OCI-LY3 (cell line): ENCODE measurements at regions not wholly inside any gene's neighbourhood (a gene's known extent, or its start where the extent isn't known, plus 50 kb on each side); places are given as distances from the start of the nearest gene placed in this dataset.

ENCODE experiments used
- H2AFZ ChIP-seq: fragments of 200-600, 300-600 bp; shearing (Covaris generic); 2 replicates; pipeline ENCODE4 v1.6.0; 2014; ENCODE audit warnings: antibody characterized with exemption, low read depth, low read length
- H3K27ac ChIP-seq: fragments of 200-600, 300-600 bp; sonication (generic); 2 replicates; pipeline ENCODE4 v1.5.1; 2014; ENCODE audit warnings: mild to moderate bottlenecking, low read length, moderate library complexity, mixed read lengths
- H3K27me3 ChIP-seq: fragments of 200-600, 300-600 bp; sonication (generic); 2 replicates; pipeline ENCODE4 v1.6.1; 2014; ENCODE audit warnings: low read depth, low read length, mixed read lengths
- H3K36me3 ChIP-seq: fragments of 200-600, 300-600 bp; sonication (generic); replicated peaks from 2 replicates; pipeline ENCODE3; 2014; ENCODE audit warnings: low read depth, low read length, mixed read lengths
- H3K4me1 ChIP-seq: fragments of 300-600, 200-600 bp; sonication (generic); 2 replicates; pipeline ENCODE4 v1.6.1; 2014; ENCODE audit warnings: low read length, mixed read lengths
- H3K4me2 ChIP-seq: fragments of 200-600, 300-600 bp; sonication (generic); 2 replicates; pipeline ENCODE4 v1.6.1; 2014; ENCODE audit warnings: low read length, mixed read lengths
- H3K4me3 ChIP-seq: fragments of 300-600, 200-600 bp; sonication (generic); 2 replicates; pipeline ENCODE4 v1.5.1; 2014; ENCODE audit warnings: antibody characterized with exemption, mild to moderate bottlenecking, low read length, moderate library complexity
- H3K79me2 ChIP-seq: fragments of 300-600, 200-600 bp; shearing (Covaris generic); 2 replicates; pipeline ENCODE4 v1.6.1; 2014; ENCODE audit warnings: mild to moderate bottlenecking, low read length, mixed read lengths
- H3K9ac ChIP-seq: fragments of 300-600, 200-600 bp; shearing (Covaris generic); 2 replicates; pipeline ENCODE4 v1.6.0; 2014; ENCODE audit warnings: mild to moderate bottlenecking, low read length, moderate library complexity
- H3K9me3 ChIP-seq: fragments of 200-600, 300-600 bp; shearing (Covaris generic); 2 replicates; pipeline ENCODE4 v1.6.1; 2014; ENCODE audit warnings: low read length, mixed read lengths; ENCODE audit not compliant: insufficient read depth
- H4K20me1 ChIP-seq: fragments of 200-600, 300-600 bp; sonication (generic); 2 replicates; pipeline ENCODE4 v1.6.1; 2016; ENCODE audit warnings: low read length, mixed read lengths; ENCODE audit not compliant: insufficient read depth
- EZH2phosphoT487 ChIP-seq: fragments of 200-600 bp; shearing (Covaris generic); IDR thresholded peaks from 2 replicates; pipeline ENCODE4 v1.6.1; 2018; ENCODE audit warnings: antibody characterized with exemption, mixed run types, low read depth
- TF ChIP-seq, protein P1 (sequence below): fragments of 200-600, 300-600 bp; sonication (generic); IDR thresholded peaks from 2 replicates; pipeline ENCODE4 v1.5.1; 2014; ENCODE audit warnings: antibody characterized with exemption, low read length, low read depth

DNA sequence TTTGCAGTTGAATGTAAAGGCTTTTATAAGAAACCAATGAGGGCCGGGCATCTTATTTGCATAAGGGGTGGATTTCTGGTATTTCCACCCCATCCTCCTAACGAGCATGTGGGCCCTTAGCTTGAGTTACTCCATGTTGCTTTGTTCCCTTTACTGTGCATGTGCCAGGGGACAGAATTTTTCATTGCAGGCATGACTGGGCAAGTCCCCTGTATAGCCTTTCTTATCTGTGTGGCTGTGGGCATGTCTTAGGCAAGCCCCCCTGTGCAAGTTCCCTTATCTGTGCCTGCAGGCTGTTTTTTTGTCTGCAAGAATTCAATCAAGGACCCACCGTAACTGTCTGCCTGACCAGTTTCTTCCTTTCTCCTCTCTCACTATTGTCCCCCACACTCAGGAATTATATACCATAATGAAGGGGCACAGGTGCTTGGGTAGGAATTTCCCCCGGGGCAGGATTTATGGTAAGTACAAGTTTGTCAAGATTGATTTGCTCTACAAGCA lies 152.2 kb upstream of the CNOT2 start:
- Histone ChIP-seq H3K27ac (no peak overlapping the region), H3K79me2 (no peaks in the 10 kb centered on the region), H3K4me2 (no peak overlapping the region), H4K20me1 (no peaks in the 10 kb centered on the region), H3K27me3 (no peaks in the 10 kb centered on the region), H3K9me3 (no peaks in the 10 kb centered on the region), H3K9ac (no peak overlapping the region), H3K36me3 (no peaks in the 10 kb centered on the region), H3K4me1 (no peaks in the 10 kb centered on the region), H2AFZ (peak overlapping the region; percentile 37; the same call in 1 of the 2 replicates), H3K4me3 (no peak overlapping the region)
- TF ChIP-seq, protein P1, sequence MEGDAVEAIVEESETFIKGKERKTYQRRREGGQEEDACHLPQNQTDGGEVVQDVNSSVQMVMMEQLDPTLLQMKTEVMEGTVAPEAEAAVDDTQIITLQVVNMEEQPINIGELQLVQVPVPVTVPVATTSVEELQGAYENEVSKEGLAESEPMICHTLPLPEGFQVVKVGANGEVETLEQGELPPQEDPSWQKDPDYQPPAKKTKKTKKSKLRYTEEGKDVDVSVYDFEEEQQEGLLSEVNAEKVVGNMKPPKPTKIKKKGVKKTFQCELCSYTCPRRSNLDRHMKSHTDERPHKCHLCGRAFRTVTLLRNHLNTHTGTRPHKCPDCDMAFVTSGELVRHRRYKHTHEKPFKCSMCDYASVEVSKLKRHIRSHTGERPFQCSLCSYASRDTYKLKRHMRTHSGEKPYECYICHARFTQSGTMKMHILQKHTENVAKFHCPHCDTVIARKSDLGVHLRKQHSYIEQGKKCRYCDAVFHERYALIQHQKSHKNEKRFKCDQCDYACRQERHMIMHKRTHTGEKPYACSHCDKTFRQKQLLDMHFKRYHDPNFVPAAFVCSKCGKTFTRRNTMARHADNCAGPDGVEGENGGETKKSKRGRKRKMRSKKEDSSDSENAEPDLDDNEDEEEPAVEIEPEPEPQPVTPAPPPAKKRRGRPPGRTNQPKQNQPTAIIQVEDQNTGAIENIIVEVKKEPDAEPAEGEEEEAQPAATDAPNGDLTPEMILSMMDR: no peak

DNA sequence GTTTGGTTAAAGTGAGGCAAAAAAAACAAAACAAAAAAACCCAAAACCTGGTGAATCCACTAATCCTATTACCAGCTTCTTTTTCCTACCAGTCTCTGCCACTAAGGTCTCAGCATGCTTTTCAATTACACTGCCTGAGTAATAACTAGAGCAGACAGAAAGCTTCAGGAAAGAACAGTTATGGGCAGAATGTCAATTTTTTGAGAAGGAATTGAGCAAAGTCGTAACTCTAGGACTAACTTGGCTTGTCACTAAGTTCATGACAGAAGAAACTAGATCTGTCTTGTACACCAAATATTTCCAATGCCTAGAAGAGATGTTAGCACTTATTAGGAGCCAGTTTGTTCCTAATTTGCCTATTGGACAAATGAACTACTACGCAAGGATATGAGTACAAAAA lies 148.8 kb upstream of the CNOT2 start:
- Histone ChIP-seq H3K9ac (no peak overlapping the region), H4K20me1 (no peaks in the 10 kb centered on the region), H3K79me2 (no peaks in the 10 kb centered on the region), H3K27ac (no peak overlapping the region), H3K9me3 (no peaks in the 10 kb centered on the region), H3K4me3 (no peak overlapping the region), H3K36me3 (no peaks in the 10 kb centered on the region), H2AFZ (no peak overlapping the region), H3K4me1 (no peaks in the 10 kb centered on the region), H3K4me2 (no peak overlapping the region), H3K27me3 (no peaks in the 10 kb centered on the region)
- TF ChIP-seq EZH2phosphoT487: no peak
- TF ChIP-seq, protein P1: no peak

DNA sequence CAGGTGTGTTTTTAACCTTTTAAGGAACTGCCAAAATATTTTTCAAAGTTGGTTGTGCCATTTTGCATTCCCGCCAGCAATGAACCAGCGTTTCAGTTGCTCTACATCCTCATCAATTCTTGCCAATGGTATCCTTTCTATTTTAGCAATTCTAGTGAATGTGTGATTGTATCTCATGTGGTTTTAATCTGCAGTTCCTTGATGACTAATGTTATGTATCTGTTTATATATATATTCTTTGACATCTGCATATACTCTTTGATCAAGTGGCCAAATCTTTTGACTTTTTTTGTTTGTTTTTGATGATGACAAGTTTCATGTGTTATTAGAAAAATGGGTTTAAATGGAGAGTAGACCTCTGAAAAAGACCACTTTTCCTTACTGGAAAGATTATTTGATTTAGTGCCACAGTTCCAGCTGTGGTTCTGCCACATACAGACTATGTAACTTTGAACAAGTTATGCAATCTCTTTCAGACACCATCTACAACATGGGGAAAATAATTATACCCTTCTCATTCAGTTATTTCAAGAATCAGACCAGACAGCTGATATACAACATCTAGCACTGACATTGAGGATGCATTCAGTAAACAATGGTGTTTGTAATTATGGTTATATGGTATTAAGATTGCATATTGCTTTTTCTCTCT lies 146.3 kb upstream of the CNOT2 start:
- no peak overlapping the region for H3K4me3 ChIP-seq
- H3K36me3 ChIP-seq: no peaks in the 10 kb centered on the region
- no peaks in the 10 kb centered on the region for H3K4me1 ChIP-seq
- H4K20me1 ChIP-seq: no peaks in the 10 kb centered on the region
- H3K9me3 ChIP-seq: no peaks in the 10 kb centered on the region
- no peak overlapping the region for H3K4me2 ChIP-seq
- H3K9ac ChIP-seq: no peak overlapping the region
- H3K27ac ChIP-seq: no peak overlapping the region
- no peak for TF ChIP-seq EZH2phosphoT487
- TF ChIP-seq, protein P1: no peak
- H3K27me3 ChIP-seq: no peaks in the 10 kb centered on the region
- H2AFZ ChIP-seq: no peak overlapping the region
- H3K79me2 ChIP-seq: no peaks in the 10 kb centered on the region

DNA sequence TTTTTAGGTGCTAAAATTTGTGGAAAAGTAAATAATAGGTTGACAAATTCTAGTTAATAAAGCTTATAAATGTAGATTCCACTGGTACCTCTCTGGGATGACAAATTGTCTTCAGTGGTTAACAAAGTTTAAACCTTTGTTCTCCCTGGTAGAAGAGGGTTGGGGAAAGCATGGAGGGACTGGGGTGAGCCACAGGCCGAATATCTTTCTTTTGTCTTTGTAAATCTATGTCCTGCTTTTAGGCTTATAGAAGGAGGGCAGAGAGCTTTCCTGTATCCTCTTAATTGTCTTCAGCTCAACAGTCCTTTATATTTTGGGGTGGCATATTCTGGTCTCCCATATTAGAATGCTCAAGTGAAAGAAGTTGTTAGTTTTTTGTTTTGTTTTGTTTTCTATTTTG lies 142.2 kb upstream of the CNOT2 start:
- TF ChIP-seq, protein P1: no peak
- TF ChIP-seq EZH2phosphoT487: no peak
- Histone ChIP-seq H2AFZ (no peak overlapping the region), H3K4me1 (no peaks in the 10 kb centered on the region), H3K27ac (no peak overlapping the region), H3K4me2 (no peak overlapping the region), H3K4me3 (no peak overlapping the region), H3K27me3 (no peaks in the 10 kb centered on the region), H3K9ac (no peak overlapping the region), H4K20me1 (no peaks in the 10 kb centered on the region), H3K36me3 (no peaks in the 10 kb centered on the region), H3K79me2 (no peaks in the 10 kb centered on the region), H3K9me3 (no peaks in the 10 kb centered on the region)
